Keratinocyte (primary cell): ENCODE measurements at regions not wholly inside any gene's neighbourhood (a gene's known extent, or its start where the extent isn't known, plus 50 kb on each side); places are given as distances from the start of the nearest gene placed in this dataset.

Experiments used
- DNase-seq: peaks from one replicate; pipeline ENCODE4 v3.0.0-alpha.2; 2011; ENCODE audit warnings: low read depth, missing footprints, low spot score
- FAIRE-seq: peaks from 2 replicates; lab custom pipeline; 2011; peaks lifted over from hg19 to GRCh38; lab: Jason Lieb, UNC
- H2AFZ ChIP-seq: 2 replicates; pipeline ENCODE4 v1.6.0; 2012; ENCODE audit warnings: low read length, control low read depth, inconsistent platforms; ENCODE audit not compliant: control insufficient read depth
- H3K27ac ChIP-seq: 2 replicates; pipeline ENCODE4 v1.5.1; 2011; ENCODE audit warnings: low read length; ENCODE audit not compliant: control insufficient read depth, insufficient read depth
- H3K27me3 ChIP-seq: 3 replicates; pipeline ENCODE4 v1.6.0; 2011; ENCODE audit warnings: low read length; ENCODE audit not compliant: control insufficient read depth, insufficient read depth; ENCODE audit errors: extremely low read depth
- H3K36me3 ChIP-seq, 2 experiments: 2 replicates in 1 of 2; 3 replicates in 1 of 2; pipeline ENCODE4 v1.5.1; 2011; ENCODE audit warnings: low read length in 2 of 2, mild to moderate bottlenecking in 1 of 2; ENCODE audit not compliant: control insufficient read depth in 2 of 2, insufficient read depth in 2 of 2; ENCODE audit errors: extremely low read depth in 1 of 2
- H3K4me1 ChIP-seq: 3 replicates; pipeline ENCODE4 v1.5.1; 2011; ENCODE audit warnings: low read length; ENCODE audit not compliant: control insufficient read depth, insufficient read depth; ENCODE audit errors: extremely low read depth
- H3K4me2 ChIP-seq: 3 replicates; pipeline ENCODE4 v1.6.0; 2011; ENCODE audit warnings: low read depth, low read length; ENCODE audit not compliant: control insufficient read depth, insufficient read depth; ENCODE audit errors: extremely low read depth
- H3K4me3 ChIP-seq, 3 experiments: fragments of 200-600 bp in 1 of 3; sonication (generic) in 1 of 3; 2 replicates in 2 of 3; 3 replicates in 1 of 3; pipeline ENCODE4 v1.5.1; 2011 to 2016; ENCODE audit warnings: low read length in 3 of 3, mild to moderate bottlenecking in 3 of 3, control low read depth in 2 of 3, inconsistent platforms in 1 of 3, low read depth in 1 of 3, mixed read lengths in 1 of 3, mixed run types in 1 of 3, moderate library complexity in 1 of 3; ENCODE audit not compliant: control insufficient read depth in 2 of 3, insufficient read depth in 2 of 3; ENCODE audit errors: extremely low read depth in 1 of 3
- H3K79me2 ChIP-seq: 2 replicates; pipeline ENCODE4 v1.6.0; 2012; ENCODE audit warnings: low read length; ENCODE audit not compliant: control insufficient read depth, insufficient read depth
- H3K9ac ChIP-seq: 3 replicates; pipeline ENCODE4 v1.6.0; 2011; ENCODE audit warnings: low read length; ENCODE audit not compliant: control insufficient read depth, insufficient read depth; ENCODE audit errors: extremely low read depth
- H3K9me1 ChIP-seq: 3 replicates; pipeline ENCODE4 v1.6.0; 2011; ENCODE audit warnings: low read length; ENCODE audit not compliant: control insufficient read depth, insufficient read depth; ENCODE audit errors: extremely low read depth
- H3K9me3 ChIP-seq: 2 replicates; pipeline ENCODE4 v1.5.1; 2012; ENCODE audit warnings: low read depth, low read length; ENCODE audit not compliant: control insufficient read depth
- H4K20me1 ChIP-seq: 3 replicates; pipeline ENCODE4 v1.6.0; 2011; ENCODE audit warnings: low read length; ENCODE audit not compliant: control insufficient read depth, insufficient read depth; ENCODE audit errors: extremely low read depth
- EZH2 ChIP-seq: IDR thresholded peaks from one replicate; pipeline ENCODE4 v1.6.1; 2012; ENCODE audit warnings: inconsistent platforms, mild to moderate bottlenecking, low read length, moderate library complexity
- dilution Hi-C: fragments of 300-500 bp; cut with MboI; formaldehyde crosslinking; loops from one replicate; pipeline ENCODE4 v1.7.0; 2020; ENCODE audit warnings: low sequenced_read_pairs; ENCODE audit not compliant: extremely low pct_ligation_motif_present
- TF ChIP-seq, protein P1 (sequence below), 3 experiments: IDR thresholded peaks in 1 of 3; conservative IDR thresholded peaks in 1 of 3; optimal IDR thresholded peaks in 1 of 3; 2 replicates in 2 of 3; 3 replicates in 1 of 3; pipeline versions ENCODE3 to v1.5.1; 2011; ENCODE audit warnings: low read length in 3 of 3, mild to moderate bottlenecking in 3 of 3, moderate library complexity in 2 of 3, control low read depth in 1 of 3, inconsistent platforms in 1 of 3; ENCODE audit not compliant: insufficient read depth in 2 of 3; ENCODE audit errors: extremely low read depth in 1 of 3

DNA sequence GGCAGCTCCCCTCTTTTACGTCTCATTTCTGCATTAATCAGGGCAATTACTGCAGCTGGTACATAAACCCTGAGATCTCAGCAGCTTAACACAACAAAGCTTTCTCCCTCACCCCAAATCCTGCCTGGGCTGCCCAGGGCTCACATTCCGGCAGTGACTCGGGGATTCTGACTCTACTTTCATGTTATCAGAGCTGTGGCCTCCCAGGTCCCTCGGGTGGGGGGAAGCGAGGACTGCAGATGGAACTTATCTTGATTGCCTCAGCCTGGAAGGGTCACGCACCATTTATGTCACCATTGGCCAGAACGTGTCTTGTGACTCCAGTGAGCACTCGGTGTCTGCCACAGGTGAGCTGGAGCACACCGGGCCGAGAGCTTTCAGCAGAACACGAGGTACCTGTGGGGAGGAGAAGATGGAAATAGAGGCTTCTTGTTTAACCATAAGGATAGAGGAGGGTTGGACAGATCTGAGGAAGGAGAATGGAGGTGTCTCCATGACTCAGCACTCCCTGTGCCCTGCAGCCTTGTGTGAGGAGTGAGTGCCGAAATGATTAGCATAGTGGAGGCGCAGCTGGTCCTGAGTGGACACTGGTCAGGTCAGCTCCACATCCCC lies 88.5 kb upstream of the EXOC2 start:
- dilution Hi-C loops: no loop called here
- no peak overlapping the region for H3K27ac ChIP-seq
- H3K36me3 ChIP-seq: no peaks in the 10 kb centered on the region
- H3K9me3 ChIP-seq: no peaks in the 10 kb centered on the region
- FAIRE-seq (no peak), DNase-seq (no peak)
- H3K4me2 ChIP-seq: no peak overlapping the region
- no peak overlapping the region for H3K4me3 ChIP-seq
- H3K27me3 ChIP-seq: no peaks in the 10 kb centered on the region
- H3K9me1 ChIP-seq: no peaks in the 10 kb centered on the region
- no peaks in the 10 kb centered on the region for H4K20me1 ChIP-seq
- no peak overlapping the region for H3K9ac ChIP-seq
- no peak overlapping the region for H2AFZ ChIP-seq
- H3K79me2 ChIP-seq: no peaks in the 10 kb centered on the region
- no peaks in the 10 kb centered on the region for H3K4me1 ChIP-seq
- no peak for TF ChIP-seq EZH2
- TF ChIP-seq, protein P1, sequence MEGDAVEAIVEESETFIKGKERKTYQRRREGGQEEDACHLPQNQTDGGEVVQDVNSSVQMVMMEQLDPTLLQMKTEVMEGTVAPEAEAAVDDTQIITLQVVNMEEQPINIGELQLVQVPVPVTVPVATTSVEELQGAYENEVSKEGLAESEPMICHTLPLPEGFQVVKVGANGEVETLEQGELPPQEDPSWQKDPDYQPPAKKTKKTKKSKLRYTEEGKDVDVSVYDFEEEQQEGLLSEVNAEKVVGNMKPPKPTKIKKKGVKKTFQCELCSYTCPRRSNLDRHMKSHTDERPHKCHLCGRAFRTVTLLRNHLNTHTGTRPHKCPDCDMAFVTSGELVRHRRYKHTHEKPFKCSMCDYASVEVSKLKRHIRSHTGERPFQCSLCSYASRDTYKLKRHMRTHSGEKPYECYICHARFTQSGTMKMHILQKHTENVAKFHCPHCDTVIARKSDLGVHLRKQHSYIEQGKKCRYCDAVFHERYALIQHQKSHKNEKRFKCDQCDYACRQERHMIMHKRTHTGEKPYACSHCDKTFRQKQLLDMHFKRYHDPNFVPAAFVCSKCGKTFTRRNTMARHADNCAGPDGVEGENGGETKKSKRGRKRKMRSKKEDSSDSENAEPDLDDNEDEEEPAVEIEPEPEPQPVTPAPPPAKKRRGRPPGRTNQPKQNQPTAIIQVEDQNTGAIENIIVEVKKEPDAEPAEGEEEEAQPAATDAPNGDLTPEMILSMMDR (optimal IDR thresholded peaks at IDR 0.05 in 1 of 3, IDR thresholded peaks at IDR 0.05 in 1 of 3, conservative IDR thresholded peaks at IDR 0.05 in 1 of 3; ENCODE audit: extremely low read depth in 1 of 3, insufficient read depth in 2 of 3, low read length in 3 of 3): no peak

DNA sequence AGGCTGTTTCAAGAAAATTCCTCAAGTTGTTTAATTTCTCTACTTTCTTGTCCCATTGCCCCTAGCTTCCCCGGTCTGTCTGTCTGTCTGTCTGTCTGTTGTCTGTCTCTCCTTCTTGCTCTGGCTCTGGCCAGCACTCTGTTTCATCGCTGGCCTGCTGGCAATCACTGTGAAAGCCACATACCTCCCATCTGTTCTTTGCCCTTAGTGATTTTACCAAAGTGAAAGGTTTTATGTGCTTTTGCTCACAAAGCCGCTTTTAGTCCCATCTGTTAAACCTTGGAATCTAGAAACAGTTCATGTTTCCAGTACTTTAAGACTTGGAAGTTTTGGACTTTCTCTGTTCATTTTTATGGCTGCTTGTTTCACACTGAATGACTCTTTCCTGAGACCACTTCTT lies 87.8 kb upstream of the EXOC2 start:
- DNase-seq: no peak
- Histone ChIP-seq H3K9me1 (no peaks in the 10 kb centered on the region), H3K9me3 (no peaks in the 10 kb centered on the region)

More for the DNA sequence above, 87.8 kb upstream of the EXOC2 start:
- Histone ChIP-seq H2AFZ (no peak overlapping the region), H3K36me3 (no peaks in the 10 kb centered on the region), H4K20me1 (no peaks in the 10 kb centered on the region), H3K4me1 (no peaks in the 10 kb centered on the region), H3K79me2 (no peaks in the 10 kb centered on the region), H3K27me3 (no peaks in the 10 kb centered on the region), H3K4me2 (no peak overlapping the region), H3K9ac (no peak overlapping the region), H3K4me3 (no peak overlapping the region), H3K27ac (no peak overlapping the region)
- TF ChIP-seq, protein P1 (optimal IDR thresholded peaks at IDR 0.05 in 1 of 3, IDR thresholded peaks at IDR 0.05 in 1 of 3, conservative IDR thresholded peaks at IDR 0.05 in 1 of 3; ENCODE audit: extremely low read depth in 1 of 3, insufficient read depth in 2 of 3, low read length in 3 of 3): no peak
- TF ChIP-seq EZH2: no peak
- dilution Hi-C loops: no loop called here
- FAIRE-seq: no peak
